Stimulated activated CD4-positive, alpha-beta T cell treated with anti-CD3 and anti-CD28 coated beads, Interleukin-12 subunit alpha, Interleukin-12 subunit beta, amount 100 ng/mL, for 4 hours (primary cell): ENCODE measurements at regions not wholly inside any gene's neighbourhood (a gene's known extent, or its start where the extent isn't known, plus 50 kb on each side); places are given as distances from the start of the nearest gene placed in this dataset.

ENCODE experiments used
- DNase-seq: peaks from one replicate; pipeline ENCODE4 v3.0.0-alpha.2; 2020

DNA sequence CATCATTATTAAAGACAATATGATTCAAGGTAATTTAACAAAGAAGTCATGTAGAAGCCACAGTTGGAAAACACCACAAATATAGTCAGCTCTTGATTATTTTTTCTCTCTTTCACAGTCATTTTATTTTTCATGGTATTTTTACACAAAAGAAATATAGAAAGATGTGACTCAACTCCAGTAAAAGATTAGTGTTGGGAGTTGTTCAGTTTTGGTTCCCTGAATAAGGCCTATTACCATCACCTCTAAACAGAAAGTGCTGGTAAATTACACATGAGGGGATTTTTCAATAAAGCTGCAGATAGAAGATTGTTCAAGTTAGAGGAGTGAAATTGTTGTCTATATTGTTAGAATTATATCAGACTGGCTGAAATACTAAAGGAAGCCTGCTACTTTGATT is 107.0 kb downstream of the DDIT4L start:
- no peak for DNase-seq

GRCh38 chr4:100082852-100083251 is 107.4 kb downstream of the DDIT4L start:
- DNase-seq = no peak

- DNase-seq = no peak
Measured at GRCh38 chr4:100081491-100081890, 108.8 kb downstream of the DDIT4L start.

GRCh38 chr4:100079264-100079663 is 111.0 kb downstream of the DDIT4L start:
- DNase-seq = no peak

DNA sequence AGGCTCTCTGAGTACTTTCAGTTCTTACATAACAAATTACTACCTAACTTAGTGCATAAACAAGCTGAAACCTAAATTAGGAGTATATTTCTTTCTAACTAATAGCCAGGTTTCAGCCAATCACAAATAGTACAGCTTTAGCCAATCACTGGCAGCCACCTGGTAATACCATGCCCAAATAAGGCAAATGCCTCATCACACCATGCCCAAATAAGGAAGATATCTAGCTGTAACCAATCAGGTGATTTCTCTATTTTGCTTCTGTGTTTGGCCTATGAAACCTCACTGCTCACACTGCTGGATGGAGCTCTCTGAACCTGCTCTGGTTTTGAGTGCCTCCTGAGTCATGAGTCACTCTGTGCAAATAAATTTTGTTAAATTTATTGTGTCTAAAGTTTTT is 113.5 kb downstream of the DDIT4L start:
- no peak for DNase-seq

DNA sequence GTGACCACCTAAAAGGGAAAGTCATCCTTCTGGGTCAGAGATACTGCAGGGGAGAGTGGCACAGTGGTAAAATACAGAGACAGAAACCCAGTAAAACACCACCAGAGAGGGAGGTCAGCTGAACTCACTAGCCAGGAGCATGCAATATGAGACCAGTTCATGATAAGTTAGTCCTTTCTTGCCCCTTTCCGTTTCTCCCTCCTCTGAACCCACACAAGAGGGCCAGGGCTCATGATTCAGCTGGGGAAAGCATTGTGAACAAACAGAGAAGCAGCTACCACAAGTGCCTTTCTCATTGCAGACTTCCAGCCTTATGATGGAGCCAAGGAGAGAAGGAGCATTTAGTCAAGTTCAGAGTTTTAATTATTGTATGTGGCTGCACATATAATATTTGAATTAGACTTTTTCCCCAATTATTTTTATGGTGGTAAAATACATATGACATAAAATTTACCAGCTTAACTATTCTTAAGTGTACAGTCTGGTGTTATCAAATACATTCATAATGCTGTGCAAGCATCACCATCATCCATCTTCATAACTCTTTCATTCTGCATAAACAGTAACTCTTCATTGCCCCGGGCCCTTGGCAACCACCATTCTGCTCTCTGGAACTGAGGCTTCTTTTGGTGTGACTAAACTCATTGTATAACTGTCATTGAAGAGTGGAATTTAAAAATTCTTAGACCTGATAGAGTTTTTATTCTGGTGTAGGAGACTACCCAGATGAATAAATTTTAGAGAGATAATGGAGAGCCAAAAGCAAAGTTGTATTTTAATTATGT is 114.6 kb downstream of the DDIT4L start:
- no peak for DNase-seq

- no peak for DNase-seq
Measured at GRCh38 chr4:100075056-100075455, 115.2 kb downstream of the DDIT4L start.

DNA sequence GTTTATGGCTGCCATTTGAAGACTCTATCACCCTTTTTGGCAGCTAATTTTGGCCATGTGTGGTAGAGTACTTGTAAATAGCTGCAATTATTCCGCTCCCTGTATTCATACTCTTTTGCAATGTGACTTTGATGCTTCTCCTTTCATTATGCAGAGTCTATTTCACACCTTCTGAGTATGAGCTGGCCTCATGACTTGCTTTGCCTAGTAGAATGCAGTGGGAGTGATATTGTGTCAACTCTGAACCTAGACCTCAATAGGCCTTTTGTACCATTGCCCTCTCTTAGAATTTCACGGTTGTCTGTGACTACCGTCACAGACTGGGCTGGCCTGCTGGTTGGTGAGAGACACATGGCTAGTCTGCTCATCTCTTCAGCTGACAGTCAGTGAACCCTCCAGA is 118.8 kb downstream of the DDIT4L start:
- no peak for DNase-seq

DNA sequence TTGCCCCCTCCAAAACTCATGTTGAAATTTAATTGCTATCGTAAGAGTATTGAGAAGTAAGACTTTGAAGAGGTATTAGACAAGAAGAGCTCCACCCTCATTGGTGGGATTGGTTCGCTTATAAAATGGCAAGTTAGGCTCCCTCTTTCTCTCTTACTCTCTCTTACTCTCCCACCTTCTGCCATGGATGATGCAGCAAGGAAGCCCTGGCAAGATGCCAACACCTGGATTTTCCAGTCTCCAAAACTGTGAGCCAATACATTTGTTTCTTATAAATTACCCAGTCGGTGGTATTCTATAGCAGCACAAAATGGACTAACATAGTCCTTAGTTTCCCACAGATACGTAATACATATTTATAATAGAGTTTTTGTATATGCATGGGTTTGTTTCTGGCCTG is 119.4 kb downstream of the DDIT4L start:
- DNase-seq = no peak

DNA sequence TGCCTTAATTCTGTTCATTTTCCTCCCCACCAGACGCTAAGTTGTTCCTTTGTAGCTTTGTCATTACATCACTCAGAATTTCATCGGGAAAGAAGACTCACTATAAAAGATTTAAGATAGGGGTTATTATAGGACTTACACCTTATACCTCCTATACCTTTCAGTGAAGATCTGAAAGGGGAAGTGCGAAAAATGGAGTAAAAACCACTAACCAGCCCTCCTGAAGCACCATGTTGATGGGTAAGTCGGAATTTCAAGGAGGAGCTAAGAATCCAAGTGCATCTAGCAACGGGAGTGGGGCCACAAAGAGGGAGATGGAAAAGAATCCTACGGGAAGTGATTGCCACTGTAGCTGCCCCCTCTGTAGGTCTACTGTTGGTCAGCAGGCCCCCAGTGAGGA is 119.1 kb upstream of the H2AZ1 start:
- no peak for DNase-seq

DNA sequence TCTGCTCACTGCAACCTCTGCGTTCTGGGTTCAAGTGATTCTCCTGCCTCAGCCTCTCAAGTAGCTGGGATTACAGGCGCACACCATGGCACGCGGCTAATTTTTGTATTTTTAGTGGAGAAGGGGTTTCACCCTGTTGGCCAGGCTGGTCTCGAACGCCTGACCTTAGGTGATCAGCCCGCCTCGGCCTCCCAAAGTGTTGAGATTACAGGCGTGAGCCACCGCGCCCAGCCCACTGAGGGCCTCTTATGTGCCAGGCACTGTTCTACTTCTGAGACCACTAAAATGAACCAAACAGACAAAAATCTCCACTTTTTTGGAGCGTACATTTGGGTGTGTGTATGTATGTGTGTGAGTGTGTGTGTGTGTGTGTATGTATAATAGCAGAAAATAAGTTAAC is 117.2 kb upstream of the H2AZ1 start:
- DNase-seq = no peak

DNA sequence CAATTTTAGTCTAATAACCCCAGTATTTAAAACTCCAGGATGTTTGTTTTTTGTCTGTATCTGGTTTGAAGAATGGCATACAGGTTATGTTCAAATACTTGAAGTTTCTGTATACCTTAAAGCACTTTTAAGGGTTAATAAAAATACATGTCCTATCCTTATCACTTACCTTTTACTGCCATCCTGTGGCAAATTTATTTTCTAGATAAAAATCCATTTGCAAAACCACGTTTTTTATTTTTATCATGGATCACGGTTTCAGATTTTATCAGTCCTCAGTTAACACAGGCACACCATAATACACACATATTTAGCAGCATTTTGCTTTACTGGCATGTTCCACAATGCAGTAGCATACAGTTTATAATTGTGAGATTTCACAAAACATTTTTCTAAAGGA is 113.3 kb upstream of the H2AZ1 start:
- no peak for DNase-seq

GRCh38 chr4:100062921-100063320 is 112.8 kb upstream of the H2AZ1 start:
- no peak for DNase-seq

GRCh38 chr4:100061835-100062234 is 111.8 kb upstream of the H2AZ1 start:
- no peak for DNase-seq

DNA sequence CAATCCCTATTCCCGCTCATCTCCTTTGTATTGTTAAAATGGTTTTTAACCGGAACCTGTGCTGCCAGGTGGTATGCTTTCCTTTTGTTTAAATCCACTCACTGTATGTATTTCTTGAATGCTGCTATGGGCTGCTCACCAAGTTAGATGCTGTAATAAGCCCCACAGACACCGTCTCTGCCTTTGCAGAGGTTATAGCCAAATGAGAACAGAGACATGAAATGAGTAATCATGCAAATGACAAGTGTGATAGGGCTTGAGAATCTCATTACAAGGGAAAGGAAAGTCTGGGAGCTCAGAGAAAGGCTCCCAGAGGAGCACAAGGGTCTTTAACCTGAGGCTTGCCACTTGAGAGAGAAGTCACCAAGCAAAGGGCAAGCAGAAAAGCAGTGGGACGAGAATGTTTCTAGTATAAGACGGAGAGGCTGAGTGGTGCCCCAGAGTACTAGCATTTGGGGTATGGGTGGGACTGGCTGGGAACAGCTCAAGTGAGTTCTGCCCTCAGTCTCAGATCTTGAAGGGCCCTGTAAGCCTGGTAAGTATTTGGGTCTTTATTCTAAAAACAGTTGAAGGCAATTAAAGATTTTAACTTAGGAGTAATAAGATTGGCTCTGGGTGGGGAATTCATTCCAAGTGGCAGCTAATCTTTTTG is 110.8 kb upstream of the H2AZ1 start:
- DNase-seq = no peak

DNA sequence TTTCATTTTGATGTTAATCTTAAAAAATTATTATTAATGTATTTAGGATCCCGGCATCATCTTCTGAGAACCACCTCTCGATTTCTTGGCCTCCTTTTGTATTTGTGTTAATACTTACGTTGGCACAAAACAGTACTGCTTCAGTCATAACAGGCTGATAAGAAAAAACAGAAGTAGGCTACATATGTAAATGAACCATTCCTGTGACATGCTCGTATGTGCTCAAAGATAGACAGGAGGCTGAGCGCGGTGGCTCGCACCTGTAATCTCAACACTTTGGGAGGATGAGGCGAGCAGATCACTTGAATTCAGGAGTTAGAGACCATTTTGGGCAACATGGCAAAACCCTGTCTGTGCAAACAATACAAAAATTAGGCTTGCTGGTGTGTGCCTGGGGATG is 109.4 kb upstream of the H2AZ1 start:
- DNase-seq = no peak

- DNase-seq = no peak
Measured at GRCh38 chr4:100056701-100057100, 106.6 kb upstream of the H2AZ1 start.

DNA sequence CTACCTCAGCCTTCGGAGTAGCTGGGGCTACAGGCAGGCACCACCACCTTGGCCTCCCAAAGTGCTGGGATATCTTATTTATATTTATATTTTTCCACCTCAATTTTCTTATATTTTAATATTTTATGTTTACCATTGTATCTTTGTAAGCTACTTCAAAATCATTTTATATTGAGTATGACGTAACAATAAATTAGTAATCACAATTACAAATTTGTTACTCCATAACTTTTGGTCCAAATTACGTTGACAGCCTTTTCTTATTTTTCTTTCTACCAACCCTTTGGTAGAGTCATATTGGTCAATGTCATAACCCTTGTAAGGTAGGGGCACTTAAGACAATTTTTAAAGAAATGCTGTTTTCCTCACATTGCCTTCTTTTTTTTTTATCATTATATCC is 104.0 kb upstream of the H2AZ1 start:
- no peak for DNase-seq

- no peak for DNase-seq
Measured at GRCh38 chr4:100049872-100050271, 99.8 kb upstream of the H2AZ1 start.

GRCh38 chr4:100042711-100043110 is 92.6 kb upstream of the H2AZ1 start:
- no peak for DNase-seq

- DNase-seq = no peak
Measured at GRCh38 chr4:100042235-100042634, 92.2 kb upstream of the H2AZ1 start.

DNA sequence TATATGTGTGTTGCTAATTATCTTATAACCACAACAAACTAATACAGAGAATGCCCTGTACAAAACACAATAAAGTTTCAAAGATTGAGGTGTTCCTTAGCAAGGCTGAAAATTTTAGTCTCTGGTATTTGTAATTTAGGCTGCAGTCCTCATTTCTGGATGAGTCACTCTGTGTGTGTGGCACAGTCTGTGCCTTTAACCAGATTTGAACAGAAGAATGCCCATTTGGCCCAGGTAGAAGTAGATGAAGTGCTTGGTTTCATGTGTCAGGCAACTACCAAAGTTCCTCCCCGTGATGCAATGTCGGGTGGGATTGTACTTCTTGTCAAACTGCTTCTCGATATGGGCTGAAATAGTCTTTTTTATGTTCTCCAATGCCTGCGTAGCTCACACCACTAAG is 91.6 kb upstream of the H2AZ1 start:
- DNase-seq = no peak

GRCh38 chr4:100034023-100034664 is 84.1 kb upstream of the H2AZ1 start:
- no peak for DNase-seq

- no peak for DNase-seq
Measured at GRCh38 chr4:100026066-100026465, 76.0 kb upstream of the H2AZ1 start.
